Heart right ventricle (tissue), 16 donors: ENCODE measurements at regions not wholly inside any gene's neighbourhood (a gene's known extent, or its start where the extent isn't known, plus 50 kb on each side); places are given as distances from the start of the nearest gene placed in this dataset.

ENCODE experiments used
- ATAC-seq, 8 donors: fragments of 200-7000 bp; cut with Tn5 transposase; one replicate each; pipeline ENCODE4 v1.9.1; 2020; ENCODE audit warnings: mild to moderate bottlenecking in 8 of 8, moderate library complexity in 8 of 8, moderate number of reproducible peaks in 1 of 8
- DNase-seq, 2 donors: peaks; one replicate each; pipeline ENCODE4 v3.0.0-alpha.2; 2020
- H3K27ac ChIP-seq, 10 donors: fragments of 200-600 bp; sonication (generic) in 2 of 10; one replicate each; pipeline versions ENCODE4 v1.5.0 to v1.8.0; 2020 to 2022; ENCODE audit warnings: mild to moderate bottlenecking in 3 of 10
- H3K27me3 ChIP-seq, 7 donors: fragments of 200-600 bp; one replicate each; pipeline ENCODE4 v1.8.0; 2021 to 2022; ENCODE audit warnings: mild to moderate bottlenecking in 2 of 7
- H3K36me3 ChIP-seq, 9 donors: fragments of 200-600 bp; sonication (generic) in 1 of 9; one replicate each; pipeline versions ENCODE4 v1.5.0 to v1.8.0; 2020 to 2022; ENCODE audit warnings: mild to moderate bottlenecking in 2 of 9
- H3K4me1 ChIP-seq, 9 donors: fragments of 200-600 bp; sonication (generic) in 1 of 9; one replicate each; pipeline versions ENCODE4 v1.5.0 to v1.8.0; 2020 to 2022; ENCODE audit warnings: mild to moderate bottlenecking in 4 of 9
- H3K4me3 ChIP-seq, 10 donors: fragments of 200-600 bp; sonication (generic) in 2 of 10; one replicate each; pipeline versions ENCODE4 v1.5.0 to v1.8.0; 2020 to 2022; ENCODE audit warnings: mild to moderate bottlenecking in 7 of 10, moderate library complexity in 2 of 10
- H3K9me3 ChIP-seq, 11 donors: fragments of 200-600 bp in 10 of 11; sonication (generic) in 2 of 11; one replicate each; pipeline versions ENCODE4 v1.5.0 to v1.8.0; 2013 to 2022; ENCODE audit warnings: mild to moderate bottlenecking in 2 of 11, control low read depth in 1 of 11, moderate library complexity in 1 of 11
- CTCF ChIP-seq, 9 donors: fragments of 200-600 bp; sonication (generic) in 2 of 9; IDR thresholded peaks; one replicate each; pipeline versions ENCODE4 v1.5.0 to v1.8.0; 2021 to 2022; ENCODE audit warnings: antibody characterized with exemption in 9 of 9, mild to moderate bottlenecking in 5 of 9, moderate library complexity in 1 of 9
- WGBS, 2 donors: extraction: QIAGEN DNeasy Blood & Tissue Kit; methylation state at CpG; one replicate each; pipeline ENCODE4 v1.1.7; 2013; ENCODE audit warnings: inconsistent platforms in 1 of 2; 5-methylcytosine and 5-hydroxymethylcytosine counted together
- intact Hi-C, 10 donors: fragments of 100-400 bp; cut with DNase I; formaldehyde crosslinking; loops; one replicate each; pipeline versions ENCODE4 v1.11.1 to v1.14.2; 2022
- donor health status: Arrhythmogenic right ventricular cardiomyopathy.
- donor health status: ischemic (EF 13 %, LVEDD 7.1; RV severe dilation, severe dysfunction).
- donor health status: healthy with polysubstance abuse.
- donor health status: DM: no; HTN: yes; CAD: no.
- donor health status: DM: no; HTN: no; CAD: no.
- donor health status: ischemic (EF 25% LVEDD 6.9; RV normal size, moderate dysfunction).
- donor health status: ischemic (EF 25% LVEDD 5.7; RV mildly dilated, moderate dysfunction).
- donor health status: healthy.
- donor health status: DM: yes; HTN: yes; CAD: no.
- donor health status: Ischemic cardiomyopathy.
- donor health status: ischemic (EF 35%, LVEDD 5.7; RV mildly dilated, moderate dysfunction).
- donor health status: nonischemic (EF 11% LVEDD 7.7; RV severe dilation, severe dysfunction).
- donor health status: DM: yes; HTN: yes; CAD: no.
- donor health status: PGD.
- donor health status: ischemic (EF 29% LVEDD 5.4; RV normal size, mild dysfunction).
- donor health status: nonischemic (EF 23%, LVEDD 6.1; RV moderate dilation, normal function).

- no peak overlapping the region for H3K4me3 ChIP-seq
- intact Hi-C loops = no loop called here
- peaks cover 0 to 6% (median 0%) of the 10 kb centered on the region in 9 donors for H3K4me1 ChIP-seq
- H3K27me3 ChIP-seq = no peaks in the 10 kb centered on the region
- no peak for ATAC-seq
- DNase-seq = no peak
- no peaks in the 10 kb centered on the region for H3K9me3 ChIP-seq
- TF ChIP-seq CTCF (IDR thresholded peaks at IDR 0.05) = no peak
- 77 to 87% methylated on average over 12 of the region's 12 CpGs for WGBS, 2 donors
- no peak overlapping the region for H3K27ac ChIP-seq
- no peaks in the 10 kb centered on the region for H3K36me3 ChIP-seq
These were observed 63.9 kb upstream of the AKAP12 start for GRCh38 chr6:151175662-151176445.

GRCh38 chr6:151176911-151177770 is 62.6 kb upstream of the AKAP12 start:
- TF ChIP-seq CTCF (IDR thresholded peaks at IDR 0.05) = no peak
- Histone ChIP-seq H3K27me3 (no peaks in the 10 kb centered on the region), H3K27ac (no peak overlapping the region), H3K4me3 (no peak overlapping the region), H3K4me1 (peaks cover 0 to 3% (median 0%) of the 10 kb centered on the region in 9 donors), H3K36me3 (no peaks in the 10 kb centered on the region), H3K9me3 (no peaks in the 10 kb centered on the region)
- no peak for DNase-seq
- intact Hi-C loops = no loop called here
- ATAC-seq = no peak
- WGBS, 2 donors = 79 to 82% methylated on average over 2 of the region's 2 CpGs

GRCh38 chr6:151178373-151178772 is 61.4 kb upstream of the AKAP12 start:
- H3K27me3 ChIP-seq = no peaks in the 10 kb centered on the region
- no peak for TF ChIP-seq CTCF (IDR thresholded peaks at IDR 0.05)
- no peak overlapping the region for H3K4me3 ChIP-seq
- DNase-seq (no peak), ATAC-seq (no peak)
- peaks cover 0 to 3% (median 0%) of the 10 kb centered on the region in 9 donors for H3K4me1 ChIP-seq
- H3K27ac ChIP-seq = no peak overlapping the region
- intact Hi-C loops = no loop called here
- H3K9me3 ChIP-seq = no peaks in the 10 kb centered on the region
- 97 to 98% methylated on average over 3 of the region's 3 CpGs for WGBS, 2 donors
- H3K36me3 ChIP-seq = no peaks in the 10 kb centered on the region

- no peak for ATAC-seq
- intact Hi-C loops = no loop called here
- Histone ChIP-seq H3K4me1 (no peaks in the 10 kb centered on the region), H3K27me3 (no peaks in the 10 kb centered on the region), H3K27ac (no peak overlapping the region), H3K9me3 (no peaks in the 10 kb centered on the region), H3K36me3 (no peaks in the 10 kb centered on the region), H3K4me3 (no peak overlapping the region)
- WGBS, 2 donors = 74 to 85% methylated on average over 2 of the region's 2 CpGs
- no peak for DNase-seq
- no peak for TF ChIP-seq CTCF (IDR thresholded peaks at IDR 0.05)
These were observed 60.4 kb upstream of the AKAP12 start for GRCh38 chr6:151179321-151179720.
